Stimulated activated CD4-positive, alpha-beta T cell treated with anti-CD3 and anti-CD28 coated beads, Interleukin-12 subunit alpha, Interleukin-12 subunit beta, amount 100 ng/mL, for 24 hours (primary cell): ENCODE measurements at regions not wholly inside any gene's neighbourhood (a gene's known extent, or its start where the extent isn't known, plus 50 kb on each side); places are given as distances from the start of the nearest gene placed in this dataset.
"Not testable (repeated sequence)": the region's sequence is repeated elsewhere in the genome, so short reads cannot be mapped to it uniquely, and the experiment has no call there.

Experiments used
- DNase-seq, 2 experiments: peaks; one replicate each; pipeline ENCODE4 v3.0.0-alpha.2; 2020; ENCODE audit warnings: low read depth in 2 of 2

GRCh38 chr6:1230689-1231605 is 81.0 kb upstream of the FOXQ1 start:
- no peak for DNase-seq

GRCh38 chr6:1230281-1230680 is 81.6 kb upstream of the FOXQ1 start:
- no peak for DNase-seq

- DNase-seq: no peak
Measured at GRCh38 chr6:1229808-1230207, 82.1 kb upstream of the FOXQ1 start.

- DNase-seq: no peak
Measured at GRCh38 chr6:1229301-1229700, 82.6 kb upstream of the FOXQ1 start.

GRCh38 chr6:1228754-1229191 is 83.1 kb upstream of the FOXQ1 start:
- DNase-seq: no peak

GRCh38 chr6:1227935-1228753 is 83.8 kb upstream of the FOXQ1 start:
- DNase-seq: no peak

- DNase-seq: no peak
Measured at GRCh38 chr6:1227600-1227934, 84.3 kb upstream of the FOXQ1 start.

- DNase-seq: no peak
Measured at GRCh38 chr6:1226277-1227099, 85.4 kb upstream of the FOXQ1 start.

GRCh38 chr6:1224514-1224913 is 87.4 kb upstream of the FOXQ1 start:
- no peak for DNase-seq

GRCh38 chr6:1222728-1223595 is 88.9 kb upstream of the FOXQ1 start:
- DNase-seq: no peak

GRCh38 chr6:1217396-1217795 is 94.5 kb upstream of the FOXQ1 start:
- DNase-seq: no peak

GRCh38 chr6:1216488-1216974 is 95.4 kb upstream of the FOXQ1 start:
- DNase-seq: no peak

- no peak for DNase-seq
Measured at GRCh38 chr6:1215884-1216487, 95.9 kb upstream of the FOXQ1 start.

- DNase-seq: no peak
Measured at GRCh38 chr6:1215023-1215422, 96.9 kb upstream of the FOXQ1 start.

- DNase-seq: no peak
Measured at GRCh38 chr6:1212919-1213318, 99.0 kb upstream of the FOXQ1 start.

- DNase-seq: not testable (repeated sequence)
Measured at GRCh38 chr6:1212138-1212537, 99.8 kb upstream of the FOXQ1 start.

- DNase-seq: not testable (repeated sequence)
Measured at GRCh38 chr6:1210631-1211030, 101.3 kb upstream of the FOXQ1 start.

- no peak for DNase-seq
Measured at GRCh38 chr6:1208876-1209275, 103.0 kb upstream of the FOXQ1 start.

- DNase-seq: no peak
Measured at GRCh38 chr6:1203546-1203945, 108.4 kb upstream of the FOXQ1 start.

- no peak for DNase-seq
Measured at GRCh38 chr6:1202201-1202600, 109.7 kb upstream of the FOXQ1 start.
